NCI-H128 (cell line): ENCODE measurements at regions not wholly inside any gene's neighbourhood (a gene's known extent, or its start where the extent isn't known, plus 50 kb on each side); places are given as distances from the start of the nearest gene placed in this dataset.

ENCODE experiments used
- DNase-seq: peaks from one replicate; lab custom pipeline; 2025; ENCODE audit not compliant: unreplicated experiment; lab: John Stamatoyannopoulos, UW

- DNase-seq = no peak
These were observed 159.1 kb upstream of the KCNK2 start for GRCh38 chr1:214923278-214923915.

GRCh38 chr1:214927796-214928195 lies 154.7 kb upstream of the KCNK2 start:
- DNase-seq = no peak

GRCh38 chr1:214928574-214928973 lies 154.0 kb upstream of the KCNK2 start:
- DNase-seq = no peak

- no peak for DNase-seq
These were observed 149.2 kb upstream of the KCNK2 start for GRCh38 chr1:214933375-214933774.

- no peak for DNase-seq
These were observed 148.5 kb upstream of the KCNK2 start for GRCh38 chr1:214934045-214934444.

- DNase-seq = no peak
These were observed 147.3 kb upstream of the KCNK2 start for GRCh38 chr1:214935258-214935657.

GRCh38 chr1:214939180-214939579 lies 143.4 kb upstream of the KCNK2 start:
- DNase-seq = no peak

GRCh38 chr1:214941061-214941460 lies 141.5 kb upstream of the KCNK2 start:
- no peak for DNase-seq

GRCh38 chr1:214943054-214943453 lies 139.5 kb upstream of the KCNK2 start:
- no peak for DNase-seq

- DNase-seq = no peak
These were observed 135.9 kb upstream of the KCNK2 start for GRCh38 chr1:214946615-214947014.

GRCh38 chr1:214952648-214953047 lies 129.9 kb upstream of the KCNK2 start:
- no peak for DNase-seq

- DNase-seq = no peak
These were observed 128.5 kb upstream of the KCNK2 start for GRCh38 chr1:214953901-214954616.

- no peak for DNase-seq
These were observed 128.0 kb upstream of the KCNK2 start for GRCh38 chr1:214954617-214954949.

GRCh38 chr1:214957330-214958137 lies 125.0 kb upstream of the KCNK2 start:
- DNase-seq = no peak

- DNase-seq = no peak
These were observed 124.1 kb upstream of the KCNK2 start for GRCh38 chr1:214958486-214958885.

- no peak for DNase-seq
These were observed 116.2 kb upstream of the KCNK2 start for GRCh38 chr1:214966346-214966745.

- no peak for DNase-seq
These were observed 114.5 kb upstream of the KCNK2 start for GRCh38 chr1:214967865-214968575.

- no peak for DNase-seq
These were observed 112.5 kb upstream of the KCNK2 start for GRCh38 chr1:214970016-214970415.

GRCh38 chr1:214971071-214971470 lies 111.5 kb upstream of the KCNK2 start:
- no peak for DNase-seq

- DNase-seq = no peak
These were observed 108.5 kb upstream of the KCNK2 start for GRCh38 chr1:214974002-214974401.

GRCh38 chr1:214976665-214977064 lies 105.9 kb upstream of the KCNK2 start:
- DNase-seq = no peak
